ENCODE measurements at regions not wholly inside any gene's neighbourhood (a gene's known extent, or its start where the extent isn't known, plus 50 kb on each side); places are given as distances from the start of the nearest gene placed in this dataset.

DNA sequence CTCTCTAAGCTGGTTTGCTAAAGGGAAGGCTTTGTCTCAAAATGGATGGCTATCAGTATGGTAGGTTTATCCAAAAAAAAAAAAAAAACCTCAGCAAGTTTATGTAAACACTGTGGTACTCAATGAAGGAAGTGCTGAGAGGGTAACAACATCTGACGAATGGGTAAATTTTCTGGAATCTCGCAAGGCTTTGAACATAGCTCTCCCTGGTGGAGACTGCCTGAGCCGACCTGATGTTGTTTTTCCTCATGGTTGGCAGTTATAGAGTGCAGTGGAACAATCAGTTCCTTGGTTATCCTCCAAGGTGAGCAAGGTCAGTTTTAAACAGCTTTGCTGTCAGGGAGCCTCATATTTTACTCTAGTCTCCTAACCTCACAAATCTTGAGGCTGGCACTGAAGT is 94.6 kb downstream of the ZPLD1 start:
- DNase-seq: no peak

DNA sequence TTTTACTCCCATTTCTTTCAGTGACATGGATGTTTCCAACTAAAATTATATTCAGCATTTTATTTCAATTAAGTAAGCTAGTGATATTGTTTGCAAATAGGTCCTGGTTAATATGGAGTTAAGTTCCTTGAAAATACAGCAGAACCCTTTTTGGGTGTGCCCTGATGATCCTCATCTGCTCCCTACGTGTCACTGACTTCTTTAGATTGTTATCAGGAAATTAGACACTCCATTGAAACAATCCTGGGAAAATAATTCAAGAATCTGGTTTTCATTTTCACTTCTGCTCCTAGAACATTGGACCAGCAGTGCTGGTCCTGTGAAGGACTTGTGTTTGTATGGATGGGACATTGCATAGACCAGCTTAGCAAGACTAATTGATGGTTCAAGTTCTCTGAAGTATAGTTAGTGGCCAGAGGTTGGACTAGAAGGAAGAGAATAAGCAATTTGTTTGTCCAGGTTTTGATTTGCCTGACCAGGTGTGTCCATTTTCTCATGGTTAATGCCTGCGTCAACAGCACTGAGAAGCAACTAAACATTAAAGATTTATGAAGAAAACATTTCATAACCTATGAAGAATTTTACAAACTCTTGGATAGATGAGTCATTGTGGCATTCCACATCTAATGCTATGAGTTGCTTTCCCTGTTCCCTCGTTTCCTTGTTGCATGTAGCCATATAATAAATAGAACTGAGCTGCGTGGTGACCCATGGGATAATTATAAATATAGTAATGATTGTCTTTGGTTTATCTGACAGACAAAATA is 95.8 kb downstream of the ZPLD1 start:
- no peak for DNase-seq

DNA sequence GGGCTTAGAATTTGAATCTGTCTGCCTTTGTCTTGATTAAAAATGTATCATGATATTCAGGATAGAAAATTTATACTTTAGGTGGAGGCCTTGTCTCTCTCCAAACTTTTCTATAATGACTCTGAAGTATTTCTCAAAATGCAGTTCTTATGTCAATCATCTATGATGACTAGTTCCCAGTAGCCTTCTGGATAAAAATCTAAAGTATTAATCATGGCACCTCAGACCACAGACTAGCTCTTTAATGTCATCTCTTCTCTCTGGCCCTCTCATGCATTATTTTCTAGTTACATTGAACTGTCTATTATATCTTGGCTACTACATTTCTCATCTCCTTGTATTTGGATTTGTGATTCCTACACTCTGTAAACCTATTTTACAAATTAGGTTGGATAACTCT is 96.9 kb downstream of the ZPLD1 start:
- DNase-seq: no peak

DNA sequence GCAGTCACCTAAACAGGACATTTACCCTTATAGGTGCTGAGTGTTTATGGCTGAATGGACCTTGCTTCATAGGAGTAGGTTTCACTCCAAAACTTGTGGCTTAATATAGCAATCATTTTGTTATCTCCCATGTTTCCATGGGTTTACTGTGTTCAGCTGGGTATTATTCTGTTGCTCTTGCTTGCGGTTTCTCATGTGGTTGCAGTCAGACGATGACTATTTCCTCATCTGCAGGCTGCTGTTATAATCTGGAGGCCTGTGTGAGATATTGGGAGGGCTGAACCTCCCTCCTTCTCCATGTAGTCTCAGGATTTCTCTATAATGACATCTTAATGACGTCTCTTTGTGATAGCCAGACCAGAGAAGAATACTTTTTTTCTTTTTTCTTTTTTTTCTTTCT is 98.1 kb downstream of the ZPLD1 start:
- no peak for DNase-seq

DNA sequence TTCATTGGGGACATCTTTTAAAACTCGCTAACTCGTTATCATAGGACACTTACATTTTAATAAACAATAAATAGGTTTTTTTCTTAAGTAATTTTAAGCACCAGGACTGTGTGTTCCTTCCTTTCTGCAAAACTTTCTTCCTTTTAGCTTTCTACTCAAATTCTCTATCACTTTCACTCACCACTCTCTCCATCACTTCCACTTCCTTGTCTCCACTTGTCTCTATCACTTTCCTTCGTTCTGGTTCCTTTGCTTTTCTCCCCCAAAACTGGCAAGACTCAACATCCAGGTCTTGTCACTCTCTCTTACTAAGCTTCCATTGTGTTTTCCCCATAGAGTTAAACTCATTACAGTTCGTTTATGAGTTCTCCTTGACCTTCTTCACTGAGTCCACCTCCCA is 99.0 kb downstream of the ZPLD1 start:
- no peak for DNase-seq

DNA sequence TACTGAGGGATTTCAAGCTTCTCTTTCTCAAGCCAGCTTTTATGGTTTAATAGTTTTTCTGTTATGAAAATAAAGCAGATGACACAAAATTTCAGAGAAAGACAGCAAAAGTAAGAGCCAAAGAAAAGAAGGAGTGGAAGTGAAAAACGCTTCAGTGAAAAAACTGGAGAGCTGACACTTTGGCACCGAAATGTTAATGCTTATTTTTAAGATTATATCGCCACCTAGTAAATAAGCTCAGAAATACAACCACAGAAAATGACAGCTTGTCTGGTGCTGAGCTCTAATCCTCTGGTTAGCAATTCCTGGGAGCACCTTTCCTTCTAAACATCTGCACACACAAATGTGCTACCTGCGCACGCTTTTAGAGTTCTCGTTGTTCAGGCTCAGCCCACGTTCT is 101.6 kb downstream of the ZPLD1 start:
- no peak for DNase-seq

DNA sequence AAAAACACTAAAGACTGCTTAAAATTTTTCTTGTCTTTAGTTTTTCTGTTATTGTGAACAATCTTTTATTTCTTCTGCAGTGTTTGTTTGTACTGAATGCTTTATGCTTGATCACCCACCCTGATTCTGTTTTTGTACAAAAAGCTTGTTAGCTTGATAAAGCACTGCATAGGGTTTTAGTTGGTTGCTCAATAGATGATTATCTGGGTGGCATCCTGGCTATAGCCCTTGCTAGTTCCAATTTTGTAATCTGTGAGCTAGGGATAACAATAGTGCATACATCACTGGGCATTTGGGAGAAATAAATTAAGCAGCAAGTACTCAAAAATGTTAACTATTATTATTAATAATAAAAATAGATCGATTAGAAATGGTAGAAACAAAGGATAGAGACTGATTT is 102.3 kb downstream of the ZPLD1 start:
- DNase-seq: no peak

DNA sequence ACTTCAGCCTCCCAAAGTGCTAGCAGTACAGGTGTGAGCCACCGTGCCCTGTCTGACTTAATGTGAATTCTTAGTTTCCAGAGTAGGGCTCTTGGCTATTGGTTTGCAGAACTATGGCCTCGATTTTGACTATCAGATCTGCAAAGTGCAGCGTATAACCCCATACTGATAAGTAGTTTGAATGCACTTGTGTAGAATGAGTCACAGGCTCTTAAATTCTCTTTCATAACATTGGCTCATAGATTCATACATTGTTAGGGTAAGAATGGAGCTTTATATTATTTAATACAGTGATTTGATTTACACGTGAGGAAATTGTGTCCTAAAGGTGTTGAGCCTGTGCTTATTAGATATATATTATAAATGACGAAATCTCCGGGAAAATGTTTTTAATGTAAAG is 109.9 kb downstream of the ZPLD1 start:
- DNase-seq: no peak

DNA sequence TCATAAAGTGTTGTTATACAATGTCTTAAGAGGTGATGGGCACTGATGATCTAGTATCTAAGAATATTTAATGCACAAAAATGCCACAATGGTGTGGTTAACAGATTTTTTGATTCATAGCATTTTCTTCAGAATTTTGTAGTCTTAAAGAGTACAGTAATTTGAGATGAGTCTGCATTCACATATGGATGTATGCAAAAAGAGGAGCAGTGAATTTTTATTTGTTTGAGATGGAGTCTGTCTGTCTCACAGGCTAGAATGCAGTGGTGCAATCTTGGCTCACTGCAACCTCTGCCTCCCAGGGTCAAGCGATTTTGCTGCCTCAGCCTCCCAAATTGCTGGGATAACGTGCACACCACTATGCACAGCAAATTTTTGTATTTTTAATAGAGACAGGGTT is 110.5 kb downstream of the ZPLD1 start:
- DNase-seq: no peak

DNA sequence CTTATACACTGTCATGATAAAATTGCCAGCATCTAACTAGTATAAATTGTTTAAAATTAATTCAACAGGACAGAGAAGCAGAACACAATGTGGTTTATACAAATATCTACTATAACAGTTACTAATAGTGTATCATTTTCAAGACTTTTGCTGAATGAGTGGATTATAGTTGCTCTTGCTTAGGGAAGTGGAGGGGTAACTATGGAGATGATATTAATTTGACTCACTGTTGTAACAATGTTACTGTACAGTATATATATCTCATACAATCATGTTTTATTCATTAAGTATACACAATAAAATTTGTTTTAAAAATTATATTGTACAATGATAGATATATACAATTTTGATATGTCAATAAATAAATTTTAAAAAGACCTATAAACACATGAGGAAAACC is 119.1 kb downstream of the ZPLD1 start:
- DNase-seq: no peak

DNA sequence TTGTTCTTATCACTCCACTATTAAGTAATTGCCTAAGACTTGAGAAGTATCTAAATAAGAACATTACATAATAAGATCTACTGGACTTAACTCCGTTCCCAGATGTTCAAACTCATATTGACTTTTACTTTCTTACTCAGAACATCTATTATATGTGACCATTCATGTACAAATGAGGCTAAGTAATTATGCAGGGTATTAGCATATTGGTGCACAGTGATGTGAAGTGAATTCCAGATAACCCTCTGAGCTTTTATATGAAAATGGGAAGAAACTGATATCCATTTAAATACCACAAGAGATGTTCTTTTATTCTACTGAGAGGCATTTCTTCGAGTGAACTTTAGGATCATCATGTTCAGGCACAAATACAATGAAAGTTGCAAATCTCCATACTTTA is 135.7 kb downstream of the ZPLD1 start:
- no peak for DNase-seq

DNA sequence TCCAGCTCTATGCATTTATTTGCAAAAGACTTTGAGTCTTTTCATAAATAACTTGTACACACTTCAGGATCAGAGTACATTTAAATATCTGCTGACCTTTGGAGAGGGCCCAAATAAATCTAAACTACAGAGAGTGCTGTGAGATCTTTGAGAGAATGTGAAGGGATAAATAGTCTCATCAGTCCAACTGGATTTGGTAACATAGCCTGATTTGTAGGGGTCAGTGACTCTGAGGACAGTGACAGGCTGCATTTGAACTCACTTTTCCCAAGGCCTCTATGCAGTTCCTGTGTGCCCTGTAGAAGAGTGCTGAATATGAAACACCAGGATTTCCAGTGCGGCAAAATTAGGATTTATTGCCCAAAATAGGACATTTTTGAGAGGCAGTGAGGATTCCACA is 136.2 kb downstream of the ZPLD1 start:
- no peak for DNase-seq

DNA sequence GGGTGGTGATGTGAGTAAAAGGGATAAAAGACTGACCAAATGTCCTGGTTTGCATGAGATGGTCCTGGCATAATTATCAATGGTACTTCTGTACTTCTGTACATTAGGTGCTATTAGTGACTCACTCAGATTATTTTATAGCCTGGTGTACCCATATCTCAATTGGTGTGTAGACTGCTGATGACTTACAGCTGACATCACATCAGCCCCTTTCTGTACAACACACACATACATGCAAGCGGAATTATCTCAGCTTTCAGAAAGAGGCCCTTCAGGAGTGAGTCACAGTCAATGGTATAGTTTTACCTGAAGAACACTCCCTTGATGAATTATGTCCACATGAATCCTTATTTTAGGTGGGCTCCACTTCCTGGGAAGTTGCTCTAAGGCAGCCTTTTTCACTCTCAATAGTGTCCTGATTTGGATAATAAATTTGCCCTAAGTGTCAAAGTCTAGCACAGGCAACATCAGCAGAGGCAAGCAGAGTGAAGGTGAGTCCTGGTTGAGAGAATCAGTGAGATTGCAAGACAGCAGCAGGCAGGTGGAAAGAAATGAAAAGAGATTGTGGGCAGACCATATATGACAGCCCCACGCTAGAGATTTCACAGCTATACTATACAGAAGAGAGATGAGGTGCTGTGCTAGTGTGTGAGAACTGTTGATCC is 137.0 kb downstream of the ZPLD1 start:
- no peak for DNase-seq

DNA sequence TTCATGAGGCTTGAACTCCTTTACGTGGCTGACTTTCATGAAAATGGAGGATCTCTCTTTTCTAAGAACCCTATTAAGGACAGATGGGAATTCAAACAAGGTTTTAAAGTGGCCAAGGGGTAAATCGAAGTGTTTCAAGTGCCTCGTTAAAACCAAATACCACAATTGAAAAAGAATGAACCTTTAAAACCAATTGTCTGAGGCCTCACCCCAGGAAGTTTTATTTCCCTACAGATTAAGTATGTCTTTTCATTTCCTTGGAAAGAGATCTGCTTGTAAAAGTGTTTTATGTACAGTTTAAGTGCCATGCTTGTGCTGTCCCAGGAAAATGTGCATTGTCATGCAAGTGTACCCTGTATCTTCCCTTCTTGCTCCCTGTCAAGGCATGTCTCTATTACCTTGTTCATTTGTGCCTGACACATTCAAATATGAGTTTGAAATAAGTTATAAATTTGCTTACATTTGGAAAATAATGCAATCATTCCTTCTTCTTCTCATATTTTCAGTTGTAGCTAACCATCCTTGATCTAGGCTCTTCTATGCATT is 138.7 kb downstream of the ZPLD1 start:
- DNase-seq: no peak

DNA sequence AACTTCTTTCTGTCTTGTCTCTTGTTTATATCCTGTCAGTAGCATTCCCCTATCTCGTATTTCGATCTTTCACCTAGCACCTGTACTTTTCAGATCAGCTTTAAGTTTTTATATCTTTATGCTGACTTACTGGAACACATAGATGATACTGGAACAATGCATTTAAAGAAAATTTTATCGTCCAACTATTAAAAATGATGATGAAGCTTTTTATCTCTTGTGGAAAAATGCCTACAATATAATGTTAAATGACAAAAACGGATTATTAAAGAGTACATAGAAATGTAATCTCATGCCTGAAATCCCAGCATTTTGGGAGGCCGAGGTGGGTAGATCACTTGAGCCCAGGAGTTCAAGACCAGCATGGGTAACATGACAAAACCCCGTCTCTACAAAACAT is 139.5 kb downstream of the ZPLD1 start:
- DNase-seq: no peak

DNA sequence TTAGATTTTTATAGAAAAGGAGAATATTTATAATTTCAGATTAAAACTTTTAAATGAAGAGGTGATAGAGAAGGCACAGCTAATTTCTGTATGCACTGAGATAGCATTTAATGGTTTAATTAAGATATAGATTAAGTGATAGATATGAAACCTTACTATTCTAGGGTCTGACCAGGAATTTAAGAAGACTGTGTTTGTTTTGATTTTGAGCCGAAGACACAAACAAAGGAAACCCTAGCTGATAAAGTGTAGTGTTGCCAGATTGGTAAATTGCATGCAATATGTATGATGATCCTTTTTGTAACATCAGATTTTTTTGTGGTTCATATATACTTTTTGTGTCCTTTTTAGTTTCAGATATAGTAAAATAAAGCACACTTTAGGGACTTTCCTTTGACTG is 141.8 kb downstream of the ZPLD1 start:
- DNase-seq: no peak

DNA sequence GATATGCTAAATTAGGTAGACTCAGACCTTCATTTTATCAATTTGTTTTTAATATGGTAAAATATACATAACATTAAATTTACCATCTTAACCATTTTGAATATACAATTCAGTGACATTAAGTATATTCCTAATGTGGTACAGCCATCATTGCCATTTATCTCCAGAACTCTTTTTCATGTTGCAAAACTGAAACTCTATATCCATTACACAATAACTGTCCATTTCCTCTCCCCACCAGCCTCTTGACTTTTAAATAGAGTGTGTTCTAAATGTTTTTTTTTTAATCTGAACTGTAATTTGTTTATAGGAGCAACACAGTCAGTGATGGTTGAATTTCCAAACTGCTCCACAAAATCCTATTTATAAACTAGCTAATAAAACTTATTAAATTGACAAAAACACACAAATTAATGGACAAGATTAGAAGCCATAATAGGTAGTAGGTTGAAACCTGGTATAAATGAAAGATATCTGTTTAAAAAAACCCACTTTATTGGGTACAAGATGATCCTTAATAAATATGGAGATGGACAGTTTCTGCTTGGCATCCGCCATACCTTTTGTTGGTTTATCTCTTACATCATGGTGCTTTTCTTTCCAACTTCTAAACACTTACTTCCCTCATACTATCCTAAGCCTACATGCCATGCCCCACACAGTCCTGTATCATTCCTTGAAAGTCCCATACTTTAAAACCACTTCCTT is 142.4 kb downstream of the ZPLD1 start:
- no peak for DNase-seq

DNA sequence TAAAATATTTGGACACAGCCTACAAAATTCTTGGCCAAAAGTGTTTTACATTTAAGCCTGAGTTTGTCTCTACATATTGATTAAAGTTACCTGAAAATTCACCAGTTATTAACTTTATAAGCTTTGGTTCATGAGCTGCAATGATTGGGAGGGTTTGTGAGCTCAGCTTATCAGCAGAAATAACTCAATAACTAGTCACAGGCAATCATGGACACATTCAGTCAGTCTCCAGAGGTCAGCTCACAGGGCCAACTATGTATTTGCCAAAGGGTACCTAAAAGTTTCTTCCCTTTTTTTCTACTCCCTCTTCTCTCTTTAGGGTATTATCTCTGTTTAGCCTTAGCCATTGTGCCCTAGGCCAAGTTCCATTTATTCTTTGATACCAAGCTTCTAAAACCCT is 145.9 kb downstream of the ZPLD1 start:
- no peak for DNase-seq

DNA sequence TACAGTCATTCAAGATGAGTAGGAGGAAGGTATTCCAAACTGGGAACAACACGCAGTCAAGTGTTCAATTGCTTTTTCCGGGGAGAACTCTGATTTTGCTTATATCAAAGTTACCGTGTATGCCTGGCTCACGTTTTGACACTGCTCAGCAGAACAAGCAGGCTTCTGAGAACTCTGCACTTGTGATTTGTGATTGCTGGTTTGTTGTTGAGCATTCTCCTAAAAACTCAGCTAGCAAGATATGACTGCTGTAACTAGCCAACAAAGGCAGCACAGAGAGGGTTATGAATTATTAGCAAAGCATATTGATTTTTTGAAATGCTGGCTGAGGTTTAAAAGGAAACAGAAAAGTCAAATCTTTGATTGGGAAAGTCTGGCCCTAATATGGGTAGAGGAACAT is 151.7 kb downstream of the ZPLD1 start:
- no peak for DNase-seq

DNA sequence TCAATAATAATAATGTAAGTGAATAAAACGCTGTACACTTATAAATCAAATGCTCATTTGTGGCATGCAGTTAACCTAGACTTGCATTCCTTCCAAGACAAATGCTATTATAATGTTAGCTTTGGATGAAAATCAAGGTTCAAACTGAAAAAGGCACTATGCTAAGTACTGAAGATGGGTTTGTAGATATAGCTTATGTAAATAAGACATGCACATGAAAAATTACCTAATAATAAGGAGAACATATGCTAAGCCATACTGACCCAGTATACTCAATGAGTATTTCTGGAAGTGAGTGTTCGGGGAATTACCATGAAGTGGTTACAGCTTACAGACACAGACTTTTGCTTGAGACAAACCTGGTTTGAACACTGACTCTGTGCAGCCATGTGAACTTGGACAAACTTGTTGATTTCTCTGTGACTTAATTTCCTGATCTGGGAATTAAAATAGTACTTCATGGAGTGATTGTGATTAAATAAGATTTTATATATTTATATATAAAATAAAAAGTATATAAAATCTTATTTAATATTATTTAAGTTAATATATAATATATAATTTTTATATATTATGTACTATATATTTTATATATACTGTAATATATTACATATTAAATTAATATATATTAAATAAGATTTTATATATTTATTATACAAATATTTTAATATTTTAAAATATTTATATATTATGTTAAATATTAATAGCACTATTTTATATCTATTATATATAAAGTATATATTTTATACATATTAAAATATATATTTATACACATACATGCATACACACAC is 159.2 kb downstream of the ZPLD1 start:
- no peak for DNase-seq

DNA sequence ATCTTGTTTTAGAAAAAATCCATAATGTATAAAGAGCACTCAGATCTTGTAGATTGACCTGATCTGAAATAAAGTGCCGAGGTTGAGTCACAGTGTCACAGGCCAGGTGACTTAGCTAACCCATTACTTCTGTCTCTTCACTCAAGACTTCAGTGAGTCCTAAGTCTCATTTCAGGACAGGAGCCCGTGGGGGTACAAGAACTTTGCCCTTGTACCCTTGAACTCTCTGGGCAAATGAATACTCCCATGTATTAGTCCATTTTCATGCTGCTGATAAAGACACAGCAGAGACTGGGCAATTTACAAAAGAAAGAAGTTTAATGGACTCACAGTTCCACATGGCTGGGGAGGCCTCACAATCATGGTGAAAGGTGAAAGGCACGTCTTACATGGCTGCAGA is 160.2 kb downstream of the ZPLD1 start:
- no peak for DNase-seq

DNA sequence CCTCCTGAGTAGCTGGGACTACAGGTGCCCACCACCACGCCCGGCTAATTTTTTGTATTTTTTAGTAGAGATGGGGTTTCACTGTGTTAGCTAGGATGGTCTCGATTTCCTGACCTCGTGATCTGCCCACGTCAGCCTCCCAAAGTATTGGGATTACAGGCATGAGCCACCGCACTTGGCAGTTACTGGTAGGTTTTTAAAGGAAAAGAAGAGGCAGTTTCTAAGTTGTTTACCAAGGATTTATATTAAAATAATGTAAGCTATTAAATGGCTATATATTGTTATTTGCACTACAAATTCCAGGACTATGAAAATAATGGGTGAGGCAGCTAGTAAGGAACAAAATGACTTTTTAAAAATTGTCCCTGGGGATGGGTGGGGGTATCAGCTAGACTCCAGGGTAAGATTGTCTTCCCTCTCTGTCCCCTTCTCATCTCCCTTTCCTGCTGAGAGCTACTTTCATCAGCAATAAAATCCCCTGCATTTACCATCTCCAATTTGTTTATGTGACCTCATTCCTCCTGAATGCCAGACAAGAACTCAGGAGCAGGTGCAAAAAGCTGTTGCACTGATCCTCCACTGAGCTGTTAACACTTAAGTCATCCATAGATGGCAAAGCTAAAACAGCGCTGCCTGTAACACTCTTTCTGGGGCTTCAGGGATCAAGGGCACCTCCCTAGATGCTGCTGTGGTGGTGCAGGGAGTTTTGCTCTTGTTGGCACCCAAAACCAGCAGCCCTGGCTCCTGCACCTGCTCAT is 165.2 kb downstream of the ZPLD1 start:
- DNase-seq: no peak
